Stromal cell of bone marrow (primary cell): ENCODE measurements at regions not wholly inside any gene's neighbourhood (a gene's known extent, or its start where the extent isn't known, plus 50 kb on each side); places are given as distances from the start of the nearest gene placed in this dataset.

Experiments used
- DNase-seq: peaks from one replicate; pipeline ENCODE4 v3.0.0-alpha.2; 2012; ENCODE audit warnings: low read depth

DNA sequence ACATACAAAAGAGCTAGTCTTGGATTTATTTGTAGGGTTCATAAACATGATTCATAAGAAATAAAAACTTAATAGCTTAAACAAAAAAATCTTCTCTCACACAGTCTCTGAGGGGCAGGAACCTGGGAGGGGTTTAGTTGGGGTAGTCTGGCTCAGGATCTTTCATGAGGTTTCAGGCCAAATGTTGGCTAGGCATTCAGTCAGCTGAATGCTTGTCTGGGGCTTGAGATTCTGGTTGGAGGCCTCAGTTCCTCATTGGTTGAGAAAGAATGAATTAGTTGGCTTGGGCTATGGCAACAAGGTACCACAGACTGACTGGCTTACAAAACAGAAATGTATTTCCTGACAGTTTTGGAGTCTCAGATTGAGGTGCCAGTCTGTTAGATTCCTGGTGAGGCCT is 74.3 kb downstream of the ANKRD7 start:
- no peak for DNase-seq

- no peak for DNase-seq
Observed at GRCh38 chr7:118300177-118300576, 75.7 kb downstream of the ANKRD7 start.

- no peak for DNase-seq
Observed at GRCh38 chr7:118304100-118304499, 79.6 kb downstream of the ANKRD7 start.

DNA sequence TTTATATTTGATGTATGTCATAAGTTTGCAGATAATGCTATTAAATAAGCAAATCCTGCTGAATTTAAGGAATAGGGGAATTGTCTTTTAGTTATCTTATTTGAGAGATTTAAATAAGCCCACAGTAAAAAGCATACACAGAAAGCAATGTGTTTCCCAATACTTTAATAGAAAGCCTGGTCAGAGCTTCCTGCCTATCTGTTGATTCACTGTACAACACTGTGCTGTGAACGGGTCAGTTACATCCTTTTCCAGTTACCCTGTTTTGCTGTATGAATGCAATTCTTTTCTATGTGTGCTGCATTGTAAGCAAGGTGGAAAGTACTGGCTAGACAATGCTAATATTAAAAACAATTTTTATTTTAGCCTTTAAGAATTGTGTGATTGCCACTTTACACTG is 81.2 kb downstream of the ANKRD7 start:
- no peak for DNase-seq

DNA sequence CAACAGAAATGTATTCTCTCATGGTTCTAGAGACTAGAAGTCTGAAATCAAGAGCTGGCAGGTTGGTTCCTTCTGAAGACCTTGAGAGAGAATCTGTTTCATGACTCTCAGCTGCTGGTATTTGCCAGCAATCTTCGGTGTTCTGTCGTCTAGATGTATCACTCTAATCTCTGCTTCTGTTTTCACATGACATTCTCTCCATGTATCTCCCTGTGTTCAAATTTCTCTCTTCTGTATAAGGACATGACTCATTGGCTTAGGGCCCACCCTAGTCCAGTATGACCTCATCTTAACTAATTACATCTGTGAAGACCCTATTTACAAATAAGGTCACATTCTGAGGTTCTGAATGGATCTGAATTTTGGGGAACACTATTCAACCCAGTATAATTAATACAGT is 82.3 kb downstream of the ANKRD7 start:
- no peak for DNase-seq

DNA sequence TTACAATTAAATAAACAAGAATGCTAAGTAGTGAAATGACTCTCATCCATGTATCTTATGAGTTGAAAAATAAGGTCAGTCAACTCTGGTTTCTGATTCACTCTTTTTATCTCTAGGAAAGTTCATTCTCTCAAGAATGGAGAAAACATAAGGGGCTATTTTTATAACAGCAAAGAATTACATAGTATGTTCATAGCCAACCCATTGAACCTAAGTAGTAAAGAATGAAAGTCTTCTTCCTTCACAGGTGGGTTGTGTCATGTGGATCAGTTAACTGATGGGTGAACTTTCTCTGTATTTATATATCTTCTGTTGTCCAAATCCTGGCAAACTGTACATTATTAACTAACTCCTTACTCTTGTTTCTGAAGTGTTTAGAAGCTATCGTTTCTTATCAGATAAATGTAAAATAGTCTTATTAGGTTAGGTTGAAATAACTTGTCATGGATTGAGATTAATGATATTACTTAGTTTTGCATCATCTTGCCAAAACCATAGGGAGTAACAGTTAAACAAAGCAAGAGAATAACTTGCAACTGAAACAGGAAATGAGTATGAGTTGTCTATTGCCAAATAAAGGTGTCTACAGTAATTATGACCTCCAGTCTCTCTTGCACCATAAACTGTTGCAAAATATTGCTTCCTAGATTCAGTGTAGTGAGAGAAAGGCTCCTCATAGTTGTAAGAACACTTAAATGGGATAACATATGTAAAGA is 86.8 kb downstream of the ANKRD7 start:
- DNase-seq = no peak

GRCh38 chr7:118312051-118312450 is 87.5 kb downstream of the ANKRD7 start:
- no peak for DNase-seq

- DNase-seq = no peak
Observed at GRCh38 chr7:118312966-118313365, 88.5 kb downstream of the ANKRD7 start.

GRCh38 chr7:118324790-118325449 is 100.4 kb downstream of the ANKRD7 start:
- no peak for DNase-seq

DNA sequence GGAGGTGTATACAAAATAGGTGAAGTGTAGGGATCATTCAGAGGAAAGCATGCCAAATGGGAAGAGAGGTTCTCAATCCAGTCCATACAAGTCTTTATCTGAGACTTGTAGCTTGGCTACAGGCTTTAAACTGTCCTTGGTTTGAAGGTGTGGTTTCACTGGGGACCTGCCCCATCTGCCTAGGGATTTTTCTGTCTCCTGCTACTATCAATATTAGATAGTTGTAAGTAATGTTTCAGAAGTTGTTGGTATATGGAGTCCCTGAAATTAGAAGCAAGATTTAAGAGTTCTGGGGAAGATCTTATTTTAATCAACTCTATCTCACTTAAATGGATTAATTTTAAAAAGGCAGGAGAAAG is 100.9 kb downstream of the ANKRD7 start:
- DNase-seq = no peak

- DNase-seq = no peak
Observed at GRCh38 chr7:118327174-118327573, 102.7 kb downstream of the ANKRD7 start.

GRCh38 chr7:118328505-118329211 is 104.2 kb downstream of the ANKRD7 start:
- DNase-seq = no peak

DNA sequence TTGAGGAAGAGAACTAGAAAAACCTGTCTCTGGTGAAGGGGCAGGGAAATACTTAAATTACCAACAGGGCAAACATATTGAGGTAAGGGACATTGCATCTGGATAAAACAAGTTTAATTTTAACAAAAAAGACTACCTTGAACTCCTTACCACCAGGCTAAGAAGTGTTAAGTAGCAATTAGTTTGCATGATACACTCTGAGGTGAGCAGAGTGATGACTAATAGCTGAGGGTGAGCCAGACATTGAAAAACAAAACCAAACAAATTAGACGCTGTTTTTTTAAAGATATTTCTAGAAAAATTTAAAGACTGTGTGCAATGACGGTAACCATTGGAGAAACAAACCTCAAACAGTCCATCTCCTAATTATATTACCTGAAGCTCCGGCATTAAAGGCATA is 105.9 kb downstream of the ANKRD7 start:
- no peak for DNase-seq

DNA sequence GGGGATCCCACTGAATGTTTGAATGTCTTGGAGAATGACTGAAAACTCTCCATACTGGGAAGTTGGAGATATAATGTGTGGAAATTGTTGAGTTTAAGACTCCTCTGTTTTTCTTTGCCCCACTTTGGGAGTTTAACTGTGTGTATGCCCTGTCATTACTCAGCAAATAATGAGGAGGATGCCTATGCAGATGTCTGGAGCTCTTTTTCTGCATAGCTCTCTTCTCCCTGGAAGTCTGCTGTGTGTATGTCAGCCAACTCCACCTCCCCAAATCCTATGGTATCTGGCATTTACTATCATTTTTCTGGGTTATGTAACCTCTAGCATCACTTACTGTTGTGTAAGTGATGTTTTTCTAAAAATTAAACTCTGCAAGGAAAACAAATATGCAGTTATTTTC is 122.2 kb downstream of the ANKRD7 start:
- no peak for DNase-seq

DNA sequence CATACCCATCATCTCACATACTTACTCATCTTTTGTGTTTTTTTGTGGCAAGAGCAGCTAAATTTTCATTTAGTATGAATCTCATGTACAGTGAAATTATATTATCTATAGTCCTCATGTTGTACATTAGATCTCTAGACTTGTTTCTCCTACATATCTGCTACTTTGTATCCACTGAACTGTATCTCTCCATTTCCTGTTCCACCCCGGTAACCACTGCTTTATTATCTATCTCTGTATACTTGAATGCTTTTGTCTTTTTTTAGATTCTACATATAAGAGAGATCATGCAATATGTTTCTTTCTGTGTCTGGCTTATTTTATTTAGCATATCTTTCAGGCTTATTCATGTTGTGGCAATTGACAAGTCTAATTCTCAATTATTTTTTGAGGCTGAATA is 125.1 kb downstream of the ANKRD7 start:
- no peak for DNase-seq

DNA sequence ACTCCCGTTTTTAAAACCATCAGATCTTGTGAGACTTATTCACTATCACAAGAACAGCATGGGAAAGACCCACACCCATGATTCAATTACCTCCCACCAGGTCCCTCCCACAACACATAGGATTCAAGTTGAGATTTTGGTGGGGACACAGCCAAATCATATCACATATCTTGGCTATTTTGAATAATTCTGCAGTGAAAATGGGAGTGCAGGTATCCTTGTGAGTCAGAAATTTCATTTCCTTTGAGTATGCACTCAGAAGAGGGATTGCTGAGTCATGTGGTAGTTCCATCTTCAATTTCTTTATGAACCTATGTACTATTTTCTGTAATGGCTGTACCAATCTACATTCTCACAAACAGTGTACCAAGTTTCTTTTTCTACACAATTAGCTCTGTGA is 125.8 kb downstream of the ANKRD7 start:
- DNase-seq = no peak

DNA sequence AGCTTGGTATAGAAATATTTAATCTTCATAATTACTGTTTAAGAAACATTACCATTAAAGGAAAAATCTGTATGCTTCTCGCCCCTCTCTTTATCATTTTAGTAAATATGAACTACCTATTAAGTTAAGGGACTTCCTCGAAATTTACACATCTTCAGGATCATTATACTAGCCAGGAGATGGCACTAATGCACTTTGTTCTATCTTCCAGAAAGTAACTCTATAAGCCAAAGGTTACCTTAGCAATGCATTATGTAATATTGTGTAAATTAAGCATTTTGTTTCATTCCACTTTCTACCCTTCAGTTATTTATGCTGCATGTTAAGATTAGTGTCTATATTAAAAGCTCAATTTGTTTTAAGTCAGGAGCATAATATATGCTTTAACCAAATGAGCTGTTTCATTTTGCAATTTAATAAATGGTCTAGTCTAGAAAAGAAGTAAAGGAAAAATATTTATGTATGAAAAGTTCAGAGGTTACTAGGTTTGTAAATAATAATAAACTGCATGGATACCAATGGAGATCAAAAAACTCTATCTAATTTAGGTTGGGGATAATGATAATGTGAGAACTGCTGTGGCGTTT is 128.5 kb downstream of the ANKRD7 start:
- DNase-seq = no peak

GRCh38 chr7:118366363-118366762 is 141.9 kb downstream of the ANKRD7 start:
- no peak for DNase-seq

GRCh38 chr7:118368958-118369357 is 144.5 kb downstream of the ANKRD7 start:
- no peak for DNase-seq

- no peak for DNase-seq
Observed at GRCh38 chr7:118369987-118370386, 145.5 kb downstream of the ANKRD7 start.

GRCh38 chr7:118372530-118372929 is 148.0 kb downstream of the ANKRD7 start:
- DNase-seq = no peak

DNA sequence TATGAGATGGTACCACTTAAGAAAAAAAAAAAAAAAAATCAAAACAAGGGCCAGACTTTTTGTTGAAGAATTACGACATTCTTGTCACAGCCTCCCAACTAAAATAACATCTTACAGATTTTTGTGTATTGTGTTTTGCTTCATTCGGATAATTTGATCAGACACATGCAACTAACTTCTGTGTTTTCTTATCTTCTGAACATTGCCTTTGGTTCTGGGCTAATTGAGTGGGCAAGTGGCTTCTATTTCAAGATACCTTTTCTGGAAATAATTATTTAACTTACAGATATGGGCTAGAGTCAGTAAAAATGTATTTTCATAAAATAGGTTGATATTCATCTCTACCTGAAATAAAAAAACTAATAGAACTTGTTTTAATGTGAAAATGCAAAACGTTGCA is 165.1 kb downstream of the ANKRD7 start:
- no peak for DNase-seq

- DNase-seq = no peak
Observed at GRCh38 chr7:118404211-118404610, 179.7 kb downstream of the ANKRD7 start.
